ENCODE measurements at regions not wholly inside any gene's neighbourhood (a gene's known extent, or its start where the extent isn't known, plus 50 kb on each side); places are given as distances from the start of the nearest gene placed in this dataset.

DNA sequence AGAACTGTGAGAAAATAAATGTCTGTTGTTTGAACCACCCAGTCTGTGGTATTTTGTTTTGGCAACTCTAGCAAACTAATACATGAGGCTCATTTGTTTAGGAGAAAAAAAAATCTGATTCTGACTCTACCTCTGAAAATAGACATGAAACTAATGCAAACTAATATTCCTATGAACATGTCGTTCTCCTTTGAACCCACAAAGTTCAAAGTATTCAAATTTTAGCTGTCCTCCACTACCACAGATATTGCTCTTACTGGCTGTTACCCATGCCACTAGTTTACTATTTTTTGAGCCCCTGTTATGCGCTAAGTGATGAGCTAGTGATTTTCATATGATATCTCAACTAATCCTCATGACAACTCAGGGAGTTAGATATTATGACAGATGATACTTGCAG, 58.8 kb upstream of the ZNF804B start:
- DNase-seq = no peak

DNA sequence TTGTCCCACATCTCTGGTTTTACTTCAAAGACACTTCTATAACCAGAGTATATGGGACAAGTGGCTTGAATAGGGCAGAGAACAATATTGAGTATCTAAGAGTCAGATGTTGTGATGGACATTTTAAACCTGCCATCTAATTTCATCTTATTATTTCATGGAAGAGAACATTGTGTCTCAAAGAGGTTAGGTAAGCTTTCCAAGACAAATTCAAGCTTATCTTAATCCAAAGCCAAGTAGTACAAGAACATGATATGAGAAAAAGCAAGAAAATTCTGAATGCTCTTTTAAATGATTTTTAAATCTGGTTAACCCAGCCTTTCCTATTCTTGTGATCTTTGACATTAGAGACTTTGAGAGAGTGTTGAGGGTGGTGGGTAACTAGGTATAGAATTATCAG, 65.3 kb upstream of the ZNF804B start:
- DNase-seq = no peak

DNA sequence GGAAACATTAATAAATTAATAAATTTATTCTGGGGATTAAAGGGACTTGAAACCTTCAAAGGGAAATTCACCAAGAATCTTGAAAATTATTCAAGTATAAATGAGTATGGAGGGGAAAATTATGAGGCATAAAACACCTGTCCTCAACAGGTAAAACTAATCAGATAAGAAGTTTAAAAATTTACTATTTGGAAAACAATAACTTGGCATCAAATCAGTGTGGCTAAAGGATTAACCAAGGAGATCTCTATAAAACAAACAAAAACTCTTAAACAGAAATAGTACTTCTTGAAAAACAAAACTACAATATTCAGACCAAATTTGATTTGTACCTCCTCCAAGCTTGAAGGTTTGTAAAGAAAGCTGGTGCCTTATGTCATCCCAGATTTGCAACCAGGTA, 66.4 kb upstream of the ZNF804B start:
- DNase-seq = no peak

DNA sequence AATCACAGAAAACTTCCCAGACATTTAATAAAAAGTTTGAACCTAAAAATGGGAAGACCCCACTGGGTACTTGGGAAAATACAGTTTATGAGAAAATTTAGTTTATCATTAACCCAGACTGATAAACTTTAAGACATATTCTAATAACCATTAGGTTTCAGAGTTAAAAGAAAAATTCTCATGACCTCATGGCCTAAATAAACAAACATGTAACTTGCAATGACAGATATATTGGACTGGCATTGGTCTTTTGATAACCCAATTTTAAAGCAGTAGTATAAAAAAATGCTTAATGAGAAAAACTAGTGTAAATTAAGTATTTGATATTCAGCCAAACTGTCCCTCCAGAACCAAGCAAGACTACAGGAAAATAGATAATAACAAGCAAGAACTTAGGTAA, 67.0 kb upstream of the ZNF804B start:
- DNase-seq = no peak

DNA sequence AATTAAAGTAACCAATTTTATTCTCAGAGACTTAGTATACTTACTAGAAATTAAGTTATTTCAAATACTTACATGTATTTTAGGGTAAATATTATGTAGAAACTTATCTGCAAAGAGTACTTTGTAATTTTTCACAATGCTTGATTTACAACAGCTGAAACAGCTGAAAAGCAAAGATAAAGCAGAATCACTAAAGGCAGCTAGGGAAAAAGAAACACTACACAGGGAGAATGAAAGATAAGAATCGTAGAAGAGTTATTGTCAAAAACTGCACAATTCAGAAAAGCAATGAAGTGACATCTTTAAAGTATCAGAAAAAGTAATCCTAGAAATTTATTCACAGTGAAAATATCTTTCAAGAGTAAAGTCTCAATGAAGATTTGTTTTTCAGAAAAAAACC, 69.7 kb upstream of the ZNF804B start:
- no peak for DNase-seq

DNA sequence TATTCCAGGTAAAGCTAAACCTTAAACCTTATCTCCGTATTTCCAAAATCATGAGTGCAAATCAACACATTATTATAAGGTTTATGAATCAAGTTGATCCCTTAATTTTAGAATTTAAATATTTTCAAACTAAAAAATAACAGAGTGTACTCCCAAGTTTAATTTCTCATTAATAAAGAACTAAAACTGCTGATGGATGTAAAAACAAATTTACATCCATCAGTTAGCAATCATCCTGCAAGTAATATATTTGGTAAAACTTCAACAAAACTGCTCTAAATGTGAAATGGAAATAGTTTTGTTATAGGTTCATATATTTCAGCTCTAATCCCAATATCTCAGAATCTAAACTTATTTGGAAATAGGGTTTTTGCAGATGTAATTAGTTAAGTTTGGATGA, 71.3 kb upstream of the ZNF804B start:
- no peak for DNase-seq

DNA sequence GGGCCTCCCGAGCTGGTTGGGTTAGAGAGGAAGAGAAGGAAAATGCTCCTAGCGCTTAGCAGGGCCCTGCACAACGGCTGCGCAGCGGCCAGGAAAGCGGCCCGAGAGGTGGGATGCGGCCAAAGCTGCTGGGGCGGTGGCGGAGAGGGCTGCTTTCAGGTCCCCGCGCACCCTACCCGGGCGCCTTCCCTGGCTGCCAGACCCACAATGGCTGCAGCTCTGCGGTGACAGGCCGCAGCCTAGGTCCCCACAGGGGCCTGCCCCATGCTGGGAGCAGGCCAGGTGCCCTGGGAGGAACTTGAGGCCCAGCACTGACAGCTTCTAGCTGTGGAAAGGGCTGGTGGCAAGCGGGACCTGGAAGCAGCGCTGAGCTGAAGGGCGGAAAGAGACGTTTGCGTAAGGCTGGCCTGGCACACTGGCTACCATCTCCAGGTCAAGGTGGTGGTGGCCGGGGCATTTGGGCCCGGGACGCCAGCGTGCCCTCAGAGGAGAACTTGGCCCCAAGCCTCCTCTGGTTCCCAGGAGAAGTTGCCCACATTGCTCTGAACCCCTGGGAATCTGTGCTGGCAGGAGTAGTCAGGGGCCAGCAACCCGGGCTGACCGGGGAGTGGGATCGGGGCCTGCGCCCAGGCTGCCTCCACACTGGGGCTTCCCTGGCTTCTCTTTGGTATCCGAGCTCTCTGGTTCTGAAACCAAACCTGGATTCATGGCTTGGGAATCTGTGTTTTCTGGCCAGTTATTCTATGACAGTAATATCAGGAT, 72.9 kb upstream of the ZNF804B start:
- no peak for DNase-seq

DNA sequence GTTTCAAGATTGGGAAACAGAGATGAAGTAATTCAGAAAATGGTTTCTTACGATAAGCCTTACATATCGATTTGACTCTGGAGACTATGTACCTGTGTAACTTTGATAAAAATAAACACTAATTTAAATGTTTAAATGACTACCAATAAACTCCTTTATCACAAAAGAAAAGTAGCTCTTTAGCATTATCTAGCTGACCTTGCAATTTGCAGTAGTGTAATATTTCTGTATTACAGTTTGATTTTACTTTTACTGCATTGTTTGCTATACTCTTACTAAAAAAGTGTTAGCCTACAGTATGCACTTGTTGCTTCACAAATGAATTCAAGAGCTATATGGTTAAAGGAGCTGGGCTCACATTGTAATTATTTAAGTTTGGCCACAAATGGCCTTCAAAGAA, 77.8 kb upstream of the ZNF804B start:
- DNase-seq = no peak

DNA sequence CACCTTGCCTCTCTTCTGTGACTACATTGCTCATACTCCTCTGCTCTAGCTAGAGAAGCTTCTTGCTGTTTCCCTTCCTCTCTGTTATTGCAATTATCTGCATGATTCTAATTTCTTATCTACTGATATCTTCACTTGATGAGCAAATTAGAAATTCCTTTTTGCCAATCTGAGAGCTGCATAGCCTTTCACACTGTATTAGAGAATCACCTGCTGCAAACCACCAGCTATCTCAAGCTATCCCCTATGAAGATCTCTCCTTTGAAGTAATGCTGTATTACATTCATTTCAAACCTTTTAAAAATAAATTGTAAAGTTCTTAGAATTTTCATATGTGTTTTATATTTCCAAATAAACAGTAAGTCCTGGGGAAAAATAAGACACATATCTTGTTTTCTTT, 89.0 kb upstream of the ZNF804B start:
- DNase-seq = no peak

DNA sequence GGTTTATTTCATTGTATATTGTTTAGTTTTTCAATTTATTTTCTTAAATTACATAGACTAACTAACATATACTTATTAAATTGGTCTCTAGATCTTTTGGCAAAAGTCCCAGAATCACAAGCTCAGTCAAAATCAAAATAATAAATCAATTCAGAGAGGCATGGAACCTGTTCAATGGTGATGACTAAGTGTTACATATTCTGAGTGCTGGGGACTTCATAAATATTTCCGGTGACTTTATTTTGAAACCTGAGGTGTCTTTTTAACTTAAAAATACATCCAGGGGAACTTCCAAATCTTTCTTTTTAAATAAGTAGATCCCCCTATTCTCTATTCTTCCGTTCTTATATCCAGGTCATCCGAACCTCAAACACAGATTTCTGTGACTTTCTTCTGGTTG, 89.6 kb upstream of the ZNF804B start:
- DNase-seq = no peak

DNA sequence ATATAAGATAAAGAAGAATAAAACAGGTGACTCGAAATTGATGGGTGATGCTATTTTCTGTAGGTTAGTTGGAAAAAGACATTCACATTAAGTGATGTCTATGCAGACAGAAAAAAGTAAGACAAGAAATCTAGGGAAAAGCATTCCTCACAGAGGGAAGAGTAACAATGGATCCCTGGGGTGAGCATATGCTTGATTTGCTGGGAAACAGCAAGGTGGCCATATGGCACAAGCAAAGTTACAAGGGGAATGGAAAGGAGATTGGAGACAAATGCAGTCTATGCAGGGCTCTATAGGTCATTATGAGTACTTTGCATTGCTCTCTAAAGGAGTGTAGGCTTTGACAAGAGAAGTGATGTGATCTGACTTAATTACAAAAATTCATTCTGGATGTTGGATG, 90.9 kb upstream of the ZNF804B start:
- DNase-seq = no peak

DNA sequence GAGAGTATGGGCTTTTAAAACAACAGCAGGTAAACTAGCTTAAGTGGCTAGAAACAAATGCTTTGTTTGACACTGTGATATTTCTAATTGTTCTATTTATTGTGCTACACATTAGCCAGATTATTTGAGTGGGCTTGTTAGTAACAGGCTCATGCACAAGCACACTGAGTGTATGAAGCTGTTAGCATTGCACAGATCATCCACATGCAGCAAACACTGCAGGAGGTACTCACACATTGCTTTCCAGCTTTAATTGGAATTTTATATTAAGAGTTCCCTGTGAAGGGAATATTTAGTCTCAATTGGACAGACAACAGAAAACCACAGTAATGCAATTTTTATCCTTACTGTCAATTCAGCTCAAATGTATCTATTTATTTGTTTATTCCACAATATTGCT, 92.9 kb upstream of the ZNF804B start:
- DNase-seq = no peak

DNA sequence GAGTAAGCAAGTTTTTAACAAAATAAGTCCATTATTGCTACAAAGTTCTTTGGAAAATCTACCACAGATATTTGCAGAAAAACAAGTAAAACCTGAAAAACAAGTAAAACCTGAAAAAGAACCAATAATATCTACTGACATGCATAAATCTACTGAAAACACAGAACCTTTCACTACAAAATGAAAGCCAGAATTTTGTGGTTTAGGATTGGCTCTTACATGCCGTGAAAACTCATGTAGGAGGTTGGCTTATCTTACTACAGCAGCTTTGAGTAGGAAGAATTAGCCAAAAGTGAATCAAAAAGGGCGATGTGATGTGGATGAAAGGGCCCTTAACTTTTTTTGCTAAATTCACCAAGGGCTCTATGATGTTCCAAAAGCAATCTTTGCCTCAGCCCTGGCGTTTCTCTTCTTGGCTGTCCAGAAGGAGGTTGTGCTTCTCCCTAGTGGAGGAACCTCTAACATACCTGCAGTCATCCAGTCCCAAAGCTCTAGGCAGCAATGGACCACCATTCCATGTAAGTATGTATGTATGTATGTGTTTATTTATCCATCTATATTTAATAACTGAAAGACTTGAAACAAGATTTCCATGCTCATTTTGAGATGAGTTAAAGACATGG, 93.5 kb upstream of the ZNF804B start:
- DNase-seq = no peak

DNA sequence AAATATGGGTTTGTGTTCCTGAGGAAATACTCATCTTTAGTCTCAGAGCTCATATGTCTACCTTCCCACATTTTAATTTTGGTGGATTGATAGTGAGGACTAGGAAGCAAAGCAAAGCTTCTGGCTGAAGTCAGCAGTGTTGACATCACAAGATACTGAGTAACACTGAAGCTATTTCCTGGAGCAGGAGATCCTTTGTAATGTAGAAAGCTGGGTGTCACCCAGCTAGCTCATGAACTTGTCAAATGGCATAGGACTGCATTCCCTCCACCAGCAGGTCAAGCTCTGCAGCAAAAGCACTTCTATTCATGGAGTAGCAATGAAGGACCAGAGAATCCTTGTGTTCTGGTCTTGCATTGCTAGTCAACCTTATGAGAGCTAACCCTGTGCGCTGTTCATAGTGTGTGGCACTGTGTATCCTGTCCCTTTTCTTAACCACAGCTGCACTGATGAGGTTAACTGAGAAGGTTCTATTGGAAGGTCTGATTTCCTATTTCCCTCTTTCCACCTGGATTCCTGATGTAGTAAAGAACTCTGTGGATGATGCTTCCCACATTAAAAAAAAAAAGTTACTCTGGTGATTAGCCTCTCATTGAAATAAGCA, 94.8 kb upstream of the ZNF804B start:
- no peak for DNase-seq

DNA sequence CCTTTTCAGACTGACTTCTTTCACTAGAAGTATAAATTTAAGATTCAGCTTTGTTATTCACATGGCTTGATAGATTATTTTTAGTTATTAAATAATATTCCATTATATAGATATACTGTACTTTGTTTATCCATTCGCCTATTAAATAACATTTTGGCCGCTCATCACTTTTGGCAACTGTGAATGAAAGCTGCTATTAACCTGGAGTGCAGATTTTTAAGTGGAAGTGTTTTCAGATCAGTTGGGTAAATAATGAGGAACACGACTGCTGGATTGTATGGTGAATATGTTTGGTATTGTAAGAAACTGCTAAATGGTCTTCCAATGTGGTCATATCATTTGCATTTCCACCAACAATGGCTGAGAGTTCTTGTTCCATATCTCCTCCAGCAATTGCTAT, 97.6 kb upstream of the ZNF804B start:
- DNase-seq = no peak

DNA sequence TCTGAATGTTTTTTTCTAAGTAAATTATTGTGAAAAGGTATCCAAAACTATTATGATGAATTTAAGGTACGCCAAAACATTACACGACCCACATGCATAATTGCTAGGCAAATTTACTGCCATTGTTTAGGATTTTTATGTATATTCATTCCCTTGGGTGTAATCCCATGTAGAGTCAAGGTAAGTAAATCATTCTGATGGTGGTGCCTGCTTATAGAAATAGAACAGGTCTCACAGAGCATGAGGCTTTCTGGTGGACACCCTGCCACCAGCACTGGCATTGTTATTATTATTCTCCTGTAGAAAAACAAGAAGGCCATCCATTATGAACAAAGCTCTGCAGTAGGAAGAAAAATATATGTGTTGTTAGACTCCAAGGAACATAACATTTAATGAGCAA, 111.7 kb upstream of the ZNF804B start:
- no peak for DNase-seq

DNA sequence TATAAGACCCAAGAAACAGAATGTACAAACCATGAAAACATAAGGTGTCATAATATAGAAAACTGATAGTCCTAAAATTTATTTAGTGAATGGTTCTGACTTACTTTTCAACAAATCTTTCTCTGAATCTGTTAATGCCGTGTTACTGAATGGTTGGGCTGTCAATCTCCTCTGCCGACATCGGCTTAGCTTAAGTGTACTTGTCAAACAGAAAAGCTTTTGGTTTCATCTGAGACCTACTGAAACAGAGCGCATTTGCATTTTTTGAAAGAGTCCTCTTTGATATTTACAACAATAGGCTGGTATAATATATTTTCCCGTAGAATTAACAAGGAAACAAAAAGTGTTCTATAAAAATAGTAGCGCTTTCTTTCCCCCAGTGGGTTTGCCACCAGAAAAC, 120.9 kb upstream of the ZNF804B start:
- DNase-seq = no peak

DNA sequence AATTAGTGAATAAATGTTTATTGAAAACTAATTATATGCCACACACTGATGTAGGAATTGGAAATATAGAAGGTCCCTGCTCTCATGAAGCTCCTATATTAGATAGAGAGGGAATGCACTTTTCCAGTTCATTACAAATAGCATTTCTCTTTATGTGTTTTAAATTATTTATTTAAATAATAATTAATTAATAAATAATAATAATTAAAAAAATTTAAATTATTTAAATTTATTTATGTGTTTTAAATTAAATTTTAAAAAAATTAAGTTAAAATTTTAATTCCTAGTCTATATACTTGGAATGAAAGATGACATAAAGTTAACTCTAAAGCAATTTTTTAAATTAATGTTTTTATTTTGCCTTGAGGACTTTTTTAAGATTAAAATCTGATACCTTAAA, 121.7 kb upstream of the ZNF804B start:
- no peak for DNase-seq

DNA sequence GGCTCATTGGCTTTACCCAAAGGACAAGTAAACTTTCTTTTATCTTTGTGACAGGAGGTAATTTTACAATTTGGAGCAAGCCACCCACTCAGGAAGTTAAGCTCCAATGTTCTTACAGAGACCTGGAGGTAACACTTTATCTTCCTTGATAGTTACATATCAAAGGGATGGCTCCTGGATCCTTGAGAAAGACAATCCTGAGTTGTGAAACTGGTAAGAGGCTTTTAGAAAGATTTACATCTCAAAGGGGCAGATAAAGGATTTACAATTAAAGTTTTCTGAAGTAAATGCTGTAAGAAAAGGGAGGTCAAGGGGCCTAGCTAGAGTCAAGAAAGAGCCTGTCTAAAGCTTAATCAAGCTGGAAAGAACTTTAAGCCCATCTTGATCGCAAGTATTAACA, 124.4 kb upstream of the ZNF804B start:
- DNase-seq = no peak

DNA sequence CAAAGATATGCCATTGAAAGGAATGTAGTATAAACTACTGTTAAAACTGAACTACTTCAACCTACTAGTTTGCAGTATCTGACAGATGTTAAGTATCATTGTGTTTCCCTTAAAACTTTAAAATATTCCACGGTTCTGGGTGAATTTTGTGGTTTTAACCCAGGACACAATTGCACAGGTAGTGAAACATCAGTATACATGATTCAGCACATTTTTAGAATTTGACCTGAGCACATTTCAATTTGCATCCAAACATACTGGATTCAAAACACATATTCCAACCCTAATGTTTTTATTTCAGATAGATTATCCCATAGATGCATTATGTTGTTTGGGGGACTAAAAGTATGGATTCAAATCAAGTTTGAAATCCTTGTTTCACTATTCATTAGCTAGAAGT, 129.9 kb upstream of the ZNF804B start:
- DNase-seq = no peak

DNA sequence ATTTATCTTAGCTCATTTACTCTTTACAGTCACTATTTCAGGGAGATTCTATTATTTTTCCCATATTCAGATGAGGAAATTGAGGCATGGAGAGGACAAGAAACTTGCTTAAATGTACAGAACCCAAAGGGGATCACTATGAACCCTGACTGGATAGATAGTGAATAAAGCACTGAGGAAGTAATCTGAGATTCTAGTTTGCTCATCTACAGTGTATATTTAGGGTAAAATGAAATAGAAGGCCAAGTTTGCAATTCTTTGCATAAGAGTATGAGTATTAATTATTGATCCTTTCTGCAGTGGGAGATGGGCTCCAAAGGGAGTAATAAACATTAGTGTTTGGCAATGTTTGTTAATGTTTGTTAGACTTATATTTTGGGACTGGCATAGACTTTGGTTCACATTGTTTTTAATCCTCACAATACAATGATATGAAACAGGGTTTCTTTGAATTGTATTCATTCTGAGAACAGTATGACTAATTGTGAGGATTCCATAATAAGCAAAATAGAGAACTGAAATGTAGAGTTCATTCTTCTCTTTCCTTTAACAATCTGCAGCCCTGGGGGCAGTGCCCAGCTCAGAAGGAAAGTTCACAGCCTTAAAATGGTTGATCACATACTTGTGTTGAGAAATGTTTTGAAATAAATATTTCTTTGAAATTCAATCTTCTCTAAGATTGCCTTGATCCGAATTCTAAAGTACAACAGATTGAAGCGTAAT, 131.0 kb upstream of the ZNF804B start:
- no peak for DNase-seq

DNA sequence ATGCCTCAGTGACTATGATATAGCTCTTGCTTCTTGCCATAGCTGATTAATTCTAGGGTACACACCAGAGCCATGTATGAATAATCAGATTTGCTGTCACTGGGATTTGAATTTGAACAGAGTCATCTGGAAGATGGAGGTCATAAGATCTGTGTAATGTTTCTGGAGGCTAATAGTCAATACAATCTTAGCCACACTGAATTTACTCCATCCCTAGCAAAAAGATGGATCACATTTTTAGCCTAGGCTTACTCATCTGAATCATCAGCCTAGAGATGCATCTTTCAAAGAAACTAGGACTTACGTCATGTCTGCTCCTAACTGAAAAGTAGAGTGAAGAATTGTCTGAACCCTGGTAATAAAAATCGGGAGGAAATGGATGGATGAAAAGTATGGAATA, 142.3 kb upstream of the ZNF804B start:
- DNase-seq = no peak

DNA sequence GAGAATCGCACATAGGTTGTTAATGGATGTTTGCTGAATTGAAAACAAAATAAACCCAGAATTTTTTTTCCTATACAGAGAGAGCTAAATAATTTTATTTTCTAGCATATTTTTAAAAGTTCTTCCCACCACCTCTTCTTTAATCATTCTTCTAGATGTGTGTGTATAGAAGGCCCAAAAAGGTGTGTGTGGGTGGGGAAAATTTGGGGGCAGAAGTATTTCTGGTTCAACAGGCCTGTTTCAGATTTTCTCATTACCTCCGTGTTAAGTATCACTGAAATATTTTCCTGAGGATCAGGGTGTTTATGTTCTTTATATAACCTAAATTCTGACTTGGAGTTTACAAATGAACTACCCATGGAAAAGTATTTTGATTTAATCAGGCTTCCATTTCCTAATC, 144.2 kb upstream of the ZNF804B start:
- no peak for DNase-seq

DNA sequence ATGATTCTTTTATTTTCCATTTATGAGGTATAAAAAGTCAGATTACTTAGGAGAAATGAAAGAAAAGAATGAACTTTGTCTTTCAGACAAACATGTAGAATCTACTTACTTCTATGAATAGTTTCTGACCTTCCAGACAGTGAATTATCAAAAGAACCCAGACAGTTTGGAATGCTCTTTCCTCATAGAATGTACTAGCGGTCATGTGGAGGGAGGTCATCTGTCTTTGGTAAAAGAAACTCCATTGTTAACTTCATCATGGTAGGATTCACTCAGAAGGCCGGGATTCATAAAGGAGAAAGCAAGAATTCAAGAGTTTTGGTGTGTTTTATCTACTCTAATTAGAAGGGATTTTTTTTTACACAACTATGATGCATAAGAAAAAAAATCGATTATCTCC, 144.8 kb upstream of the ZNF804B start:
- no peak for DNase-seq
